ENCODE measurements at regions not wholly inside any gene's neighbourhood (a gene's known extent, or its start where the extent isn't known, plus 50 kb on each side); places are given as distances from the start of the nearest gene placed in this dataset.
A peak's percentile ranks its signal among the peaks of the same experiment; 100 is the strongest.

DNA sequence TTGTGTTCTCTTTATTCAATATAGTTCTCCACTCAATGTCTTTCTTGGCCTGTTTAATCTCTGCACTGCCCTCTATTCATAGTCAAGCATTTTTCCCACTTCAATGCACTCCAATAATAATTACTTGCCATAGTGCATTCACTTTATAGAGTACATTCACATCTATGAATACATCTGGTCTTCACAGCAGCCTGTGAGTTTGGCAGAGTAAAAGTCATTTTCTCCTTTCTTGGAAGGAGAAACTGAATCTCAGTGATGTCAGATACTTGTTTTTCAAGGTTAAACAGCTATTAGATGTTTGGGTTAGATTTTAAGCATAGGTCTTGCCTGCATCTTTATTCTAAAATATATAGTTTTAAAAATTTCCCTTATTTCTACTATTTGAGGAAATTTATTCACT, 373.2 kb downstream of the TRIB2 start:
- TF ChIP-seq PTBP1 (IDR thresholded peaks at IDR 0.05; ENCODE audit: low read depth, low read length) (no peak), ZNF24 (IDR thresholded peaks at IDR 0.05) (no peak), ZNF197 (CRISPR knock-in tag; IDR thresholded peaks at IDR 0.05; ENCODE audit: low read depth) (no peak), CBX3 (IDR thresholded peaks at IDR 0.05; ENCODE audit: borderline replicate concordance in 1 of 2, low read length in 2 of 2) (no peak)
- Histone ChIP-seq H3K4me2 (ENCODE audit: insufficient read depth, low read length) (no peak overlapping the region), H3K27ac (ENCODE audit: extremely low read depth, low read depth, low read length) (no peak overlapping the region), H3K36me3 (ENCODE audit: control insufficient read depth, insufficient read depth, low read length) (no peaks in the 10 kb centered on the region), H2AFZ (ENCODE audit: low read depth, low read length) (no peak overlapping the region), H3K9me1 (ENCODE audit: control insufficient read depth, insufficient read depth, low read length) (no peaks in the 10 kb centered on the region), H3K27me3 (ENCODE audit: control insufficient read depth in 2 of 2, insufficient read depth in 2 of 2, low read length in 2 of 2) (no peaks in the 10 kb centered on the region), H3K4me3 (no peak overlapping the region), H3K9ac (ENCODE audit: insufficient read depth in 1 of 2, low read depth in 2 of 2, low read length in 2 of 2) (no peak overlapping the region), H3K9me3 (replicated peaks; ENCODE audit: control insufficient read depth, insufficient read depth, low read depth, low read length) (no peaks in the 10 kb centered on the region), H3K79me2 (ENCODE audit: control insufficient read depth, insufficient read depth, low read length) (no peaks in the 10 kb centered on the region), H4K20me1 (replicated peaks; ENCODE audit: control insufficient read depth, insufficient read depth, low read length) (no peaks in the 10 kb centered on the region), H3K4me1 (replicated peaks in 1 of 2; ENCODE audit: control insufficient read depth in 2 of 2, insufficient read depth in 2 of 2, low read length in 2 of 2) (no peaks in the 10 kb centered on the region)
- BruUV-seq (replicated peaks): no TSS peak
- FAIRE-seq (no peak), DNase-seq (ENCODE audit: extremely low read depth in 1 of 4, low spot score in 3 of 4) (no peak), ATAC-seq (no peak)
- in situ Hi-C loops (cut with MboI): no loop called here
- ChIA-PET POLR2A (no interaction called here), CTCF (ENCODE audit: low intra/inter-chr PET ratio) (no interaction called here)
- intact Hi-C loops (cut with micrococcal nuclease): no loop called here

DNA sequence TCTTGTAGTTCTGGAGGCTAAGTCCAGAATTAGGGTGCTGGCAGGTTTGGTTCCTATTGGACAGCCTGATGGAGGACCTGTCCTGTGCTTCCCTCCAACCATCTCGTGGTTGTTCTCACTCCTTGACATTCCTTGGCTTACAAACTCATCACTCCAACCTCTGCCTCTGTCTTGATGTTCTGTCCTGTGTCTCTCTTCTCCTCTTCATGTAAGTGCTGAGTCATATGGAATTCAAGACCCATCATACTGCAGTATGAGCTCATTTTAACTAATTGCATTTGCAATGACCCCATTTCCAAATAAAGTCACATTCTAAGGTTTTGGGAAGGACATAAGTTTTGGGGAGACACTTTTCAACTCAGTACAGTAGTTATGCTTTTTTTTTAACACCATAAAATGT, 374.7 kb downstream of the TRIB2 start:
- Histone ChIP-seq H3K27me3 (ENCODE audit: control insufficient read depth in 2 of 2, insufficient read depth in 2 of 2, low read length in 2 of 2) (no peaks in the 10 kb centered on the region), H2AFZ (ENCODE audit: low read depth, low read length) (no peak overlapping the region), H3K9me1 (ENCODE audit: control insufficient read depth, insufficient read depth, low read length) (no peaks in the 10 kb centered on the region), H3K27ac (ENCODE audit: extremely low read depth, low read depth, low read length) (no peak overlapping the region), H3K4me1 (replicated peaks in 1 of 2; ENCODE audit: control insufficient read depth in 2 of 2, insufficient read depth in 2 of 2, low read length in 2 of 2) (no peaks in the 10 kb centered on the region), H3K4me2 (ENCODE audit: insufficient read depth, low read length) (no peak overlapping the region), H4K20me1 (replicated peaks; ENCODE audit: control insufficient read depth, insufficient read depth, low read length) (no peaks in the 10 kb centered on the region), H3K4me3 (no peak overlapping the region), H3K36me3 (ENCODE audit: control insufficient read depth, insufficient read depth, low read length) (no peaks in the 10 kb centered on the region), H3K9ac (ENCODE audit: insufficient read depth in 1 of 2, low read depth in 2 of 2, low read length in 2 of 2) (no peak overlapping the region), H3K79me2 (ENCODE audit: control insufficient read depth, insufficient read depth, low read length) (no peaks in the 10 kb centered on the region), H3K9me3 (replicated peaks; ENCODE audit: control insufficient read depth, insufficient read depth, low read depth, low read length) (no peaks in the 10 kb centered on the region)
- no peak for DNase-seq (ENCODE audit: extremely low read depth in 1 of 4, low spot score in 3 of 4)
- no TSS peak for BruUV-seq (replicated peaks)
- intact Hi-C loops (cut with micrococcal nuclease) (no loop called here), in situ Hi-C loops (cut with MboI) (no loop called here)
- ChIA-PET CTCF (ENCODE audit: low intra/inter-chr PET ratio) (no interaction called here), POLR2A (no interaction called here)
- WGBS (ENCODE audit: insufficient coverage, low coverage, missing lambda C conversion rate): 0% methylated on average over 1 of the region's 1 CpG
- FAIRE-seq: no peak
- no peak for ATAC-seq
- TF ChIP-seq, protein P1, sequence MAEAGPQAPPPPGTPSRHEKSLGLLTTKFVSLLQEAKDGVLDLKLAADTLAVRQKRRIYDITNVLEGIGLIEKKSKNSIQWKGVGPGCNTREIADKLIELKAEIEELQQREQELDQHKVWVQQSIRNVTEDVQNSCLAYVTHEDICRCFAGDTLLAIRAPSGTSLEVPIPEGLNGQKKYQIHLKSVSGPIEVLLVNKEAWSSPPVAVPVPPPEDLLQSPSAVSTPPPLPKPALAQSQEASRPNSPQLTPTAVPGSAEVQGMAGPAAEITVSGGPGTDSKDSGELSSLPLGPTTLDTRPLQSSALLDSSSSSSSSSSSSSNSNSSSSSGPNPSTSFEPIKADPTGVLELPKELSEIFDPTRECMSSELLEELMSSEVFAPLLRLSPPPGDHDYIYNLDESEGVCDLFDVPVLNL (CRISPR knock-in tag; IDR thresholded peaks at IDR 0.05; ENCODE audit: low read depth): no peak
- no peak for TF ChIP-seq ZNF274 (IDR thresholded peaks at IDR 0.05; ENCODE audit: borderline replicate concordance, low read depth, low read length)
- TF ChIP-seq SMARCB1 (IDR thresholded peaks at IDR 0.05; ENCODE audit: insufficient read length, low read depth): no peak
- no peak for TF ChIP-seq TARDBP (IDR thresholded peaks at IDR 0.05)
- no peak for TF ChIP-seq SLC30A9 (CRISPR knock-in tag; IDR thresholded peaks at IDR 0.05)
- TF ChIP-seq, protein P2, sequence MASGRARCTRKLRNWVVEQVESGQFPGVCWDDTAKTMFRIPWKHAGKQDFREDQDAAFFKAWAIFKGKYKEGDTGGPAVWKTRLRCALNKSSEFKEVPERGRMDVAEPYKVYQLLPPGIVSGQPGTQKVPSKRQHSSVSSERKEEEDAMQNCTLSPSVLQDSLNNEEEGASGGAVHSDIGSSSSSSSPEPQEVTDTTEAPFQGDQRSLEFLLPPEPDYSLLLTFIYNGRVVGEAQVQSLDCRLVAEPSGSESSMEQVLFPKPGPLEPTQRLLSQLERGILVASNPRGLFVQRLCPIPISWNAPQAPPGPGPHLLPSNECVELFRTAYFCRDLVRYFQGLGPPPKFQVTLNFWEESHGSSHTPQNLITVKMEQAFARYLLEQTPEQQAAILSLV (tag; IDR thresholded peaks at IDR 0.05): no peak
- 0 out of 2 replicates have a peak, but pooled peaks have one; percentile 14 for TF ChIP-seq NFE2 (IDR thresholded peaks at IDR 0.05; ENCODE audit: low read depth)
- no peak for TF ChIP-seq COPS2 (conservative IDR thresholded peaks at IDR 0.05)
- TF ChIP-seq C11orf30 (IDR thresholded peaks at IDR 0.05; ENCODE audit: low read depth): peak; percentile 25; the same call in 1 of the 2 replicates
